Karpas-422 (cell line): ENCODE measurements at regions not wholly inside any gene's neighbourhood (a gene's known extent, or its start where the extent isn't known, plus 50 kb on each side); places are given as distances from the start of the nearest gene placed in this dataset.
"Not testable (repeated sequence)": the region's sequence is repeated elsewhere in the genome, so short reads cannot be mapped to it uniquely, and the experiment has no call there.

Source experiments
- DNase-seq: peaks from one replicate; pipeline ENCODE4 v3.0.0-alpha.2; 2015
- H2AFZ ChIP-seq: fragments of 200-600 bp; sonication (generic); 2 replicates; pipeline ENCODE4 v1.6.1; 2014; ENCODE audit warnings: antibody characterized with exemption, low read length, mixed read lengths
- H3K27ac ChIP-seq: fragments of 200-600 bp; sonication (generic); 2 replicates; pipeline ENCODE4 v1.5.1; 2014; ENCODE audit warnings: mild to moderate bottlenecking, low read length, moderate library complexity
- H3K27me3 ChIP-seq: fragments of 200-600 bp; sonication (generic); 2 replicates; pipeline ENCODE4 v1.6.1; 2014; ENCODE audit warnings: low read length, mixed read lengths
- H3K36me3 ChIP-seq: fragments of 200-600 bp; sonication (generic); 2 replicates; pipeline ENCODE4 v1.6.1; 2014; ENCODE audit warnings: low read length, mixed read lengths; ENCODE audit not compliant: insufficient read depth
- H3K4me1 ChIP-seq: fragments of 200-600 bp; sonication (generic); 2 replicates; pipeline ENCODE4 v1.6.1; 2014; ENCODE audit warnings: mild to moderate bottlenecking, low read length, mixed read lengths
- H3K4me2 ChIP-seq: fragments of 200-600 bp; sonication (generic); 2 replicates; pipeline ENCODE4 v1.6.1; 2014; ENCODE audit warnings: low read length, low read depth, mild to moderate bottlenecking; ENCODE audit not compliant: poor library complexity, severe bottlenecking
- H3K4me3 ChIP-seq: fragments of 200-600 bp; sonication (generic); 2 replicates; pipeline ENCODE4 v1.5.1; 2014; ENCODE audit warnings: mild to moderate bottlenecking, antibody characterized with exemption, low read length, mixed read lengths
- H3K79me2 ChIP-seq: fragments of 200-600 bp; sonication (generic); 2 replicates; pipeline ENCODE4 v1.6.1; 2014; ENCODE audit warnings: mild to moderate bottlenecking, low read length, mixed read lengths
- H3K9ac ChIP-seq: fragments of 200-600 bp; sonication (generic); 2 replicates; pipeline ENCODE4 v1.6.0; 2014; ENCODE audit warnings: low read length
- H3K9me2 ChIP-seq: fragments of 200-600 bp; sonication (generic), shearing (Covaris generic); replicated peaks from 2 replicates; pipeline ENCODE4 v1.6.0; 2014; ENCODE audit warnings: mild to moderate bottlenecking, low read length, moderate library complexity; ENCODE audit not compliant: insufficient read depth
- H3K9me3 ChIP-seq: fragments of 300-700, 200-600 bp; sonication (generic); 2 replicates; pipeline ENCODE4 v1.6.1; 2014; ENCODE audit warnings: low read length, mixed read lengths
- H4K20me1 ChIP-seq: fragments of 200-600 bp; sonication (generic); 2 replicates; pipeline ENCODE4 v1.6.1; 2014; ENCODE audit warnings: mild to moderate bottlenecking, antibody characterized with exemption, low read length, low read depth; ENCODE audit not compliant: insufficient read depth

DNA sequence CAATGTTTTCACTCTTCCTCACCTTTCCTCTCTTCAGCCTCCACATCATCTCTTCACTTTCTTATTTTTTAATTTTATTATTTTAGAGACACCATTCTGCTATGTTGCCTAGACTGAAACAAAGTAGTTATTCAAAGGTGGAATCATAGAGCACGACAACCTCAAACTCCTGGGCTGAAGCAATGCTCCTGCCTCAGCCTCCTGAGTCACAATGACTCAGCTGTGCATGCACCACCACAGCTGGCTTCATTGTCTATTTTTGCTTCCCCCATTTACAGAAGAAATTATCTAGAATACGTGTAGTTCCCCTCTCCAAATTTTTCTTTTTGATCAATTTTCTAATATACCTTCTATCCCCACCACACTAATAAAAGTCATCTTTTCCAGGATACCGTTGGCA, 911.5 kb upstream of the SOX11 start:
- H3K27me3 ChIP-seq = 0 out of 2 replicates have a peak, but pooled peaks cover 2% of the 10 kb centered on the region
- H3K36me3 ChIP-seq = no peaks in the 10 kb centered on the region

GRCh38 chr2:4782647-4783046, 909.5 kb upstream of the SOX11 start:
- Histone ChIP-seq H3K4me3 (no peak overlapping the region), H3K9ac (no peak overlapping the region), H3K27me3 (0 out of 2 replicates have a peak, but pooled peaks cover 2% of the 10 kb centered on the region), H3K27ac (no peak overlapping the region), H3K9me3 (no peaks in the 10 kb centered on the region; the same call in 1 of the 2 replicates), H2AFZ (no peak overlapping the region), H3K36me3 (no peaks in the 10 kb centered on the region), H3K79me2 (no peaks in the 10 kb centered on the region), H3K4me1 (no peaks in the 10 kb centered on the region), H3K4me2 (no peak overlapping the region), H3K9me2 (no peaks in the 10 kb centered on the region), H4K20me1 (no peaks in the 10 kb centered on the region)
- no peak for DNase-seq

More for the DNA sequence above, 911.5 kb upstream of the SOX11 start:
- no peak for DNase-seq
- Histone ChIP-seq H3K9ac (no peak overlapping the region), H3K27ac (no peak overlapping the region), H3K9me2 (no peaks in the 10 kb centered on the region), H2AFZ (no peak overlapping the region), H3K4me1 (no peaks in the 10 kb centered on the region), H3K9me3 (no peaks in the 10 kb centered on the region), H3K4me2 (no peak overlapping the region), H3K4me3 (no peak overlapping the region), H3K79me2 (no peaks in the 10 kb centered on the region), H4K20me1 (no peaks in the 10 kb centered on the region)

DNA sequence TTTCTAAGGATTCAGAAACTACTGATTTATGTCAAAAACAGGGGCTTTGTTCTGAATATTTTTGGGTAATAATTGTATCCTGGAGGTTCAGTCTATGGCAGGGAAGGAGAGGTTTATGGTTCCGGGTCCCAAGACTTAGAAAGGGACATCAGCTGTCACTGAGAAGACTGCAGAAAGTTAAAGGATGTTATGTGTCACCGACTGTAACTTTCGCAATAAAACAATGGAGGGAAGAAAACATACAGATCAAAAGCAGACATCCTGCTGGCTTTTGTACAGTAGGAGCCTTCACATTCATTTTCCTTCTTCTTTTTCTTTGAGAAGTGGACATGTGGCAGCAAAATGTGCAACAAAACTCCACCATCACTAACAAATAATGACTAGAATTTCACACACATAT, 900.7 kb upstream of the SOX11 start:
- Histone ChIP-seq H3K4me3 (no peak overlapping the region), H3K4me2 (no peak overlapping the region), H3K9me2 (no peaks in the 10 kb centered on the region), H3K9me3 (peaks cover 4% of the 10 kb centered on the region; the same call in 1 of the 2 replicates), H3K27ac (no peak overlapping the region), H3K4me1 (no peaks in the 10 kb centered on the region), H3K9ac (no peak overlapping the region), H3K79me2 (no peaks in the 10 kb centered on the region), H3K36me3 (no peaks in the 10 kb centered on the region), H3K27me3 (no peaks in the 10 kb centered on the region), H2AFZ (no peak overlapping the region), H4K20me1 (no peaks in the 10 kb centered on the region)
- DNase-seq = no peak

GRCh38 chr2:4792126-4792525, 900.1 kb upstream of the SOX11 start:
- no peak overlapping the region for H2AFZ ChIP-seq
- no peaks in the 10 kb centered on the region for H4K20me1 ChIP-seq
- H3K27ac ChIP-seq = no peak overlapping the region
- no peaks in the 10 kb centered on the region for H3K4me1 ChIP-seq
- H3K27me3 ChIP-seq = no peaks in the 10 kb centered on the region
- H3K4me2 ChIP-seq = no peak overlapping the region
- no peak overlapping the region for H3K4me3 ChIP-seq
- H3K9me2 ChIP-seq = no peaks in the 10 kb centered on the region
- no peaks in the 10 kb centered on the region for H3K36me3 ChIP-seq
- H3K9ac ChIP-seq = no peak overlapping the region
- DNase-seq = no peak
- no peaks in the 10 kb centered on the region for H3K79me2 ChIP-seq
- peaks cover 5% of the 10 kb centered on the region; the same call in 1 of the 2 replicates for H3K9me3 ChIP-seq

DNA sequence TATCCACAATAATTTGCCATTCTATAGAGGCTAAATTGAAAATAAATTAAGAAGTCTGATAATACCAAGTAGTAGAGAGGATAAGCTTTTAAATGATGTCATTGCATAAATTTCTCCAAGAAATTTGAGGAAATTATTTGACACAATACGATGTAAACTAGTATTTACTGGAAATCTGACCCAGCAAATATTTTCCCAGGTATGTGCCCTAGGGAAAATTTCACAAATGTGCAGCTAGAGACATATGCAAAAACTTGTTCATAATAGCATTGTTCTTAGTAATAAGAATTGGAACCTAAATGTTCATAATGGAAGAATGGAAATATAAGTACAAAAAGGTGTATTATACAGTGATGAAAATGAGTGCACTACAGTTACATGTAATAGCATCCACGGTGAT, 888.8 kb upstream of the SOX11 start:
- no peak for DNase-seq
- no peaks in the 10 kb centered on the region for H3K9me2 ChIP-seq
- no peak overlapping the region for H3K4me2 ChIP-seq
- no peaks in the 10 kb centered on the region for H3K79me2 ChIP-seq
- no peaks in the 10 kb centered on the region; the same call in 1 of the 2 replicates for H3K9me3 ChIP-seq
- H3K9ac ChIP-seq = no peak overlapping the region
- no peak overlapping the region for H2AFZ ChIP-seq
- H3K27ac ChIP-seq = no peak overlapping the region
- no peaks in the 10 kb centered on the region for H3K4me1 ChIP-seq
- no peak overlapping the region for H3K4me3 ChIP-seq
- H3K36me3 ChIP-seq = no peaks in the 10 kb centered on the region
- H4K20me1 ChIP-seq = no peaks in the 10 kb centered on the region
- no peaks in the 10 kb centered on the region for H3K27me3 ChIP-seq

DNA sequence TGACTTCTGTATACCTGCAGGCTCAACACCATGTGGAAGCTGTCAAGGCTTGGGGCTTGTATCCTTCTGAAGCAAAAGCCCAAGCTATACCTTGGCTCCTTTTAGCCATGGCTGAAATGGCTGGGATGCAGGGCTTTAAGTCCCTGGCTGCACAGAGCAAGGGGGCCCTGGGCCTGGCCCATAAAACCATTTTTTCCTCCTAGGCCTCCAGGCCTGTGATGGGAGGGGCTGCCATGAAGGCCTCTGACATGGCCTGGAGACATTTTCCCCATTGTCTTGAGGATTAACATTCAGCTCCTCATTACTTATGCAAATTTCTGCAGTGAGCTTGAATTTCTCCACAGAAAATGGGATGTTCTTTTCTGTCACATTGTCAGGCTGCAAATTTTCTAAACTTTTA, 878.0 kb upstream of the SOX11 start:
- not testable (repeated sequence) for H3K36me3 ChIP-seq, H3K27ac ChIP-seq, H3K4me2 ChIP-seq, H3K9me2 ChIP-seq, H3K4me1 ChIP-seq, H4K20me1 ChIP-seq, DNase-seq, H3K9ac ChIP-seq, H2AFZ ChIP-seq, H3K27me3 ChIP-seq, H3K9me3 ChIP-seq, H3K4me3 ChIP-seq, H3K79me2 ChIP-seq

DNA sequence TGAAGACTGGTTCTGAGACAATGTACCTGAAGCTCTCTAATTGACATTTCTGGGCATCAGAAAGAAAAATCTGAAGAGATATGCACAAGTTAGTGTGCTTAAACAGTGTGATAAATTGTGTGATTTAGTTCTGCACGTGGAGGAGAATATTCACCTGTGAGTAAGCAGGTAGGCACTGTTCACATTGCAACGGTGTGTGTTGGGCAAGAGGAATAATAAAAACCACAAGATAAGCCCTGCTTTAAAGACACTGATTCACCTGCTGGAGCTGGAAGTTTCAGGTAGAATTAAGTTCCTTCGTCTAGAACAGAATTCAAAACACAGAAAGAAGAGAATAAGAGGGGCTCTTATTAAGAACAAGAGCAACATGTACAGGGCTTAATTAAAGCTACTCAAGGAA, 864.3 kb upstream of the SOX11 start:
- Histone ChIP-seq H3K4me3 (no peak overlapping the region), H3K79me2 (no peaks in the 10 kb centered on the region), H3K9ac (no peak overlapping the region), H2AFZ (no peak overlapping the region), H3K9me3 (no peaks in the 10 kb centered on the region), H3K4me2 (no peak overlapping the region), H3K27ac (no peak overlapping the region), H3K9me2 (0 out of 2 replicates have a peak, but pooled peaks cover 2% of the 10 kb centered on the region), H3K27me3 (no peaks in the 10 kb centered on the region), H3K36me3 (no peaks in the 10 kb centered on the region), H3K4me1 (no peaks in the 10 kb centered on the region), H4K20me1 (no peaks in the 10 kb centered on the region)
- DNase-seq = no peak

DNA sequence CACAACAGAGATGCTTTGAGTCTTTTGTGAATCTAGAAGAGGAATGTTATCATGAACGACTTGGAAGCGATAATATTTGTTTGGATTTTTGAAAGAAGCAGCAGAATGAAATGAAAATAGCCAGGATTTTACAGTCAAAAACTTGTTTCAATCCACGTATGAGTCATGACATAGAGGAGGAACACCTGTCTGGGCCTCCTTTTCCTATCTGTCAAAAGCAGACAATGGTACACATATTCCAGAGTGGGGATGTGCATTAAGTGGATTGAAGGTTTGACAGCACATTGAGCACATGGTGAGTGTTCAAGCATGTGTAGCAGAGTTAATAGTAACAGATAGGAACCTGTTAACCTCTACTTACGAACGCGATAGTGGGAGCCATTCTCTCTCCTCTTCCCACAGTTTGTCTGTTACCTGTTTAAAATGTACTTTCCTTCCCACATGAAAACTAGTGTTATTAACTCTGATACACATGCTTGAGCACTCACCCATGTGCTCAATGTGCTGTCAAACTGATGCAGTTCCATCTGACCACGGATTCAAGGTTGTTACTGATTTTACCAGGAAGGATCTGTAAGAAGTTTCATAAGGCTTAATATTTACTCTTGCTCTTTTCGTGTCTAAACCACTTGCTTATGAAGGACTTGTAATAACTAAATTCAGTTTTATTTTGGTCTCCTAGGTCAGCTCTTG, 863.4 kb upstream of the SOX11 start:
- H3K79me2 ChIP-seq = no peaks in the 10 kb centered on the region
- no peak for DNase-seq
- no peaks in the 10 kb centered on the region for H3K36me3 ChIP-seq
- H3K9me2 ChIP-seq = 0 out of 2 replicates have a peak, but pooled peaks cover 2% of the 10 kb centered on the region
- H3K27me3 ChIP-seq = no peaks in the 10 kb centered on the region
- H3K9ac ChIP-seq = no peak overlapping the region
- H2AFZ ChIP-seq = no peak overlapping the region
- H3K9me3 ChIP-seq = no peaks in the 10 kb centered on the region
- H3K27ac ChIP-seq = no peak overlapping the region
- H3K4me2 ChIP-seq = no peak overlapping the region
- H4K20me1 ChIP-seq = no peaks in the 10 kb centered on the region
- no peaks in the 10 kb centered on the region for H3K4me1 ChIP-seq
- H3K4me3 ChIP-seq = no peak overlapping the region
